Esophagus muscularis mucosa (tissue), 3 donors: ENCODE measurements at regions not wholly inside any gene's neighbourhood (a gene's known extent, or its start where the extent isn't known, plus 50 kb on each side); places are given as distances from the start of the nearest gene placed in this dataset.

ENCODE experiments used
- POLR2A ChIP-seq: fragments of 450-650 bp; IDR thresholded peaks from one replicate; pipeline ENCODE4 v1.6.1; 2017; ENCODE audit warnings: antibody characterized with exemption, moderate library complexity, mild to moderate bottlenecking, low read depth
- TF ChIP-seq, protein P1 (sequence below), 3 experiments: fragments of 200-600 bp in 2 of 3; fragments of 450-650 bp in 1 of 3; sonication (generic) in 2 of 3; IDR thresholded peaks; one replicate each; pipeline ENCODE4 v1.5.1; 2017 to 2019; ENCODE audit warnings: antibody characterized with exemption in 3 of 3, mild to moderate bottlenecking in 2 of 3, moderate library complexity in 1 of 3

DNA sequence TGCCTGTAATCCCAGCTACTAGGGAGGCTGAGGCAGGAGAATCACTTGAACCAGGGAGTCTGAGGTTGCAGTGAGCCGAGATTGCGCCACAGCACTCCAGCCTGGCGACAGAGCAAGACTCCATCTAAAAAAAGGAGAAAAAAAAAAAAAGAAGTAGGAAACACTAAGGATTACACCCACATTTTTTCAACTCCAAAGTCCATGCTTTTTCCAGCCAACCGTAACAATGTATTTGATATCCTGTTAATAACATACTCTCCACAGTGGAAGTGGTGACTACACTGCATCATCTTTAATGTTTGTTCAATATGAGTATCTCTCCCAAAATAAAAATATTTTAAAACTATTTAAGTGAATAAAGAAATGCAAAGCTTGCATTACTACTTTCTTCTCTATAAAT, 481.6 kb upstream of the ACVR2A start:
- no peak for TF ChIP-seq POLR2A
- TF ChIP-seq, protein P1, sequence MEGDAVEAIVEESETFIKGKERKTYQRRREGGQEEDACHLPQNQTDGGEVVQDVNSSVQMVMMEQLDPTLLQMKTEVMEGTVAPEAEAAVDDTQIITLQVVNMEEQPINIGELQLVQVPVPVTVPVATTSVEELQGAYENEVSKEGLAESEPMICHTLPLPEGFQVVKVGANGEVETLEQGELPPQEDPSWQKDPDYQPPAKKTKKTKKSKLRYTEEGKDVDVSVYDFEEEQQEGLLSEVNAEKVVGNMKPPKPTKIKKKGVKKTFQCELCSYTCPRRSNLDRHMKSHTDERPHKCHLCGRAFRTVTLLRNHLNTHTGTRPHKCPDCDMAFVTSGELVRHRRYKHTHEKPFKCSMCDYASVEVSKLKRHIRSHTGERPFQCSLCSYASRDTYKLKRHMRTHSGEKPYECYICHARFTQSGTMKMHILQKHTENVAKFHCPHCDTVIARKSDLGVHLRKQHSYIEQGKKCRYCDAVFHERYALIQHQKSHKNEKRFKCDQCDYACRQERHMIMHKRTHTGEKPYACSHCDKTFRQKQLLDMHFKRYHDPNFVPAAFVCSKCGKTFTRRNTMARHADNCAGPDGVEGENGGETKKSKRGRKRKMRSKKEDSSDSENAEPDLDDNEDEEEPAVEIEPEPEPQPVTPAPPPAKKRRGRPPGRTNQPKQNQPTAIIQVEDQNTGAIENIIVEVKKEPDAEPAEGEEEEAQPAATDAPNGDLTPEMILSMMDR (IDR thresholded peaks at IDR 0.05), result no peak
